Erythroblast (primary cell): ENCODE measurements at regions not wholly inside any gene's neighbourhood (a gene's known extent, or its start where the extent isn't known, plus 50 kb on each side); places are given as distances from the start of the nearest gene placed in this dataset.

Experiments
- GATA1 ChIP-seq: IDR thresholded peaks from 2 replicates; pipeline ENCODE4 v1.6.1; 2011; ENCODE audit warnings: low read depth, mild to moderate bottlenecking, control low read depth, low read length, moderate library complexity
- POLR2A ChIP-seq: IDR thresholded peaks from 2 replicates; pipeline ENCODE4 v1.6.1; 2011; ENCODE audit warnings: mild to moderate bottlenecking, low read length

DNA sequence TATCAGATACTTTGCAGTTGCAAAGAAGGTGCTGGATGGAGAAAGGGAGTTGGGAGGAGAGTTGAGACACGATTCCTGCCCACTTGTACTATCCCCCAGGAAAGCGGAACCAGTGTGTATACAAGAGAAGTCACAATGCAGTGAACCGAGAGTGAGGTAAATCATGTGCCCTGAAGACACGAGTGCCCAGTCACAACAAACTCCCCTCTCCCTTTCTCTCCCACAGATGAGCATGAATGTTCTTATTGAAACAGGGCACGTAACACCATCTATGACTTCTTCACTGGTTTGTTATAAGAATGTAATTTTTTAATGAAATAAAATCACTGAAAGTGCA lies 155.7 kb downstream of the IRS1 start:
- no peak for TF ChIP-seq POLR2A
- TF ChIP-seq GATA1: no peak
